Spleen (tissue), 11 donors: ENCODE measurements at regions not wholly inside any gene's neighbourhood (a gene's known extent, or its start where the extent isn't known, plus 50 kb on each side); places are given as distances from the start of the nearest gene placed in this dataset.
"Not testable (repeated sequence)": the region's sequence is repeated elsewhere in the genome, so short reads cannot be mapped to it uniquely, and the experiment has no call there.

Experiments used
- DNase-seq: peaks from one replicate; pipeline ENCODE4 v3.0.0-alpha.2; 2020
- H3K27ac ChIP-seq, 8 donors: fragments of 200-600 bp; sonication (generic) in 7 of 8; 1 replicate in 4 of 8; 2 replicates in 4 of 8; pipeline versions ENCODE4 v1.5.0 to v1.8.0; 2016 to 2021; ENCODE audit warnings: inconsistent platforms in 4 of 8, mild to moderate bottlenecking in 4 of 8, moderate library complexity in 1 of 8
- H3K27me3 ChIP-seq, 7 donors: fragments of 200-600 bp; sonication (generic) in 6 of 7; replicated peaks in 1 of 7; 1 replicate in 4 of 7; 2 replicates in 3 of 7; pipeline versions ENCODE4 v1.5.0 to v1.8.0; 2016 to 2021; ENCODE audit warnings: inconsistent platforms in 3 of 7, mild to moderate bottlenecking in 1 of 7
- H3K36me3 ChIP-seq, 6 donors: fragments of 200-600 bp; sonication (generic) in 5 of 6; 1 replicate in 4 of 6; 2 replicates in 2 of 6; pipeline versions ENCODE4 v1.5.0 to v1.8.0; 2016 to 2021; ENCODE audit warnings: inconsistent platforms in 2 of 6
- H3K4me1 ChIP-seq, 6 donors: fragments of 200-600 bp; sonication (generic) in 5 of 6; 1 replicate in 3 of 6; 2 replicates in 3 of 6; pipeline versions ENCODE4 v1.5.0 to v1.8.0; 2016 to 2021; ENCODE audit warnings: inconsistent platforms in 3 of 6
- H3K4me3 ChIP-seq, 8 donors: fragments of 200-600 bp; sonication (generic) in 7 of 8; 1 replicate in 4 of 8; 2 replicates in 4 of 8; pipeline versions ENCODE4 v1.5.0 to v1.8.0; 2016 to 2021; ENCODE audit warnings: inconsistent platforms in 4 of 8, mild to moderate bottlenecking in 4 of 8, moderate library complexity in 2 of 8
- H3K9me3 ChIP-seq, 8 donors: fragments of 200-600 bp; sonication (generic) in 7 of 8; 1 replicate in 4 of 8; 2 replicates in 4 of 8; pipeline versions ENCODE4 v1.5.0 to v1.8.0; 2016 to 2021; ENCODE audit warnings: inconsistent platforms in 4 of 8
- POLR2A ChIP-seq, 3 donors: fragments of 450-650 bp; IDR thresholded peaks; one replicate each; pipeline ENCODE4 v1.5.1; 2017; ENCODE audit warnings: antibody characterized with exemption in 3 of 3, mild to moderate bottlenecking in 1 of 3
- POLR2AphosphoS5 ChIP-seq, 3 donors: sonication (generic); formaldehyde crosslinking; IDR thresholded peaks; one replicate each; pipeline ENCODE4 v1.5.1; 2017; ENCODE audit warnings: antibody characterized with exemption in 3 of 3
- WGBS, 5 donors: extraction: QIAGEN DNeasy Blood & Tissue Kit in 3 of 5; methylation state at CpG; one replicate each; pipeline versions ENCODE4 v1.1.5 to v1.1.7; 2013 to 2018; 5-methylcytosine and 5-hydroxymethylcytosine counted together
- intact Hi-C: fragments of 100-400 bp; cut with DNase I; formaldehyde crosslinking; loops from one replicate; pipeline ENCODE4 v1.15.0; 2023; ENCODE audit warnings: low total_unique reads
- TF ChIP-seq, protein P1 (sequence below), 11 experiments: fragments of 200-600 bp in 7 of 11; fragments of 450-650 bp in 4 of 11; sonication (generic) in 4 of 11; IDR thresholded peaks in 8 of 11; conservative IDR thresholded peaks in 3 of 11; 1 replicate in 7 of 11; 2 replicates in 4 of 11; pipeline versions ENCODE4 v1.4.0 to v1.8.0; 2016 to 2021; ENCODE audit warnings: antibody characterized with exemption in 11 of 11, inconsistent platforms in 4 of 11, mild to moderate bottlenecking in 1 of 11
- donor health status: healthy with polysubstance abuse.
- donor health status: DM: no; HTN: no; CAD: no; lungs with moderate emphysema.
- donor health status: DM: no; HTN: no; CAD: no.
- donor health status: Bipolar disorder and iron deficiency.
- donor health status: healthy.
- donor health status: DM: no; HTN: no; CAD: no.
- donor health status: DM: yes; HTN: yes; CAD: no.

DNA sequence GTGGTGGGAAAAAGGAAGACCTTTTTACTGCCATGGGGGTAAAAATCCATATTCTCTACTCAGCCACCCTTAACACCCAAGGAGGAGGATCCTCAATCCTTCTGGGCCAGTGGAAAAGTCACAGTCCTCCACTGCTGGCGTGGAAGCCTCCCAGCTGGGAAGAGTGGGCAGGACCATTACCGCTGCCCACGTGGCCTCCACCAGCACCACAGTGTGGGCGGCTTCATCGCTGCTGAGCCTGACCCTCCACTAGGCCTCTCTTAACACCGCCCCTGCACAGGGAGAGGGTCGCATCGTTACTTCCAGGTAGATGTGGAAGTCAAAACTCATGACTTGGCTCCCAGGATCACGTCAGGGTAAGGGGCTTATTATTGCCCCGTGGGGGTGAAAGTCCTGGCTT, 656.5 kb downstream of the SUCLG1 start:
- peaks cover 0 to 3% (median 0%) of the 10 kb centered on the region in 8 donors for H3K9me3 ChIP-seq
- 84 to 97% (median 92%) methylated on average over 10 of the region's 10 CpGs for WGBS, 5 donors
- H3K27me3 ChIP-seq = no peaks in the 10 kb centered on the region
- no peak overlapping the region for H3K27ac ChIP-seq
- H3K4me3 ChIP-seq = no peak overlapping the region
- H3K36me3 ChIP-seq = no peaks in the 10 kb centered on the region
- DNase-seq = no peak
- H3K4me1 ChIP-seq = no peaks in the 10 kb centered on the region
- intact Hi-C loops = no loop called here
- TF ChIP-seq POLR2A (IDR thresholded peaks at IDR 0.05) (no peak), POLR2AphosphoS5 (IDR thresholded peaks at IDR 0.05) (no peak)
- TF ChIP-seq, protein P1, sequence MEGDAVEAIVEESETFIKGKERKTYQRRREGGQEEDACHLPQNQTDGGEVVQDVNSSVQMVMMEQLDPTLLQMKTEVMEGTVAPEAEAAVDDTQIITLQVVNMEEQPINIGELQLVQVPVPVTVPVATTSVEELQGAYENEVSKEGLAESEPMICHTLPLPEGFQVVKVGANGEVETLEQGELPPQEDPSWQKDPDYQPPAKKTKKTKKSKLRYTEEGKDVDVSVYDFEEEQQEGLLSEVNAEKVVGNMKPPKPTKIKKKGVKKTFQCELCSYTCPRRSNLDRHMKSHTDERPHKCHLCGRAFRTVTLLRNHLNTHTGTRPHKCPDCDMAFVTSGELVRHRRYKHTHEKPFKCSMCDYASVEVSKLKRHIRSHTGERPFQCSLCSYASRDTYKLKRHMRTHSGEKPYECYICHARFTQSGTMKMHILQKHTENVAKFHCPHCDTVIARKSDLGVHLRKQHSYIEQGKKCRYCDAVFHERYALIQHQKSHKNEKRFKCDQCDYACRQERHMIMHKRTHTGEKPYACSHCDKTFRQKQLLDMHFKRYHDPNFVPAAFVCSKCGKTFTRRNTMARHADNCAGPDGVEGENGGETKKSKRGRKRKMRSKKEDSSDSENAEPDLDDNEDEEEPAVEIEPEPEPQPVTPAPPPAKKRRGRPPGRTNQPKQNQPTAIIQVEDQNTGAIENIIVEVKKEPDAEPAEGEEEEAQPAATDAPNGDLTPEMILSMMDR (IDR thresholded peaks at IDR 0.05 in 8 of 11, conservative IDR thresholded peaks at IDR 0.05 in 3 of 11) = no peak

DNA sequence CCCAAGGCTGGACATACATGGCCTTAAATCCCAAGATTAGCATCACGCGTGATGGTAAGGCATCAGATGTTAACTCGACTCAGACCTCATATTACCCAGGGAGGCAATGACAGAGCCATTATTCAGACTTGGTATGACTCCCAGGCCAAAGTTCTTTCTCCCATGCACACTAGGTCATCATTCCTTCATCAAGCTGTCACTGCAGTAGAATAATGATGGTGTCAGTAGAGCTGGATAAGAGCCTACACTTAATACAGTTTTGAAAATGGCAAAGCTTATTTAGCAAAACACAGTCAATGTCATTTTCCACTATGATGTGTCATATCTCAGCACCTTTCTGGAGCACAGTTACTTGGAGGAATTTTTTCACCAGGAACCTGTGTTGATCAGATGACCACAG, 663.3 kb downstream of the SUCLG1 start:
- Histone ChIP-seq H3K27me3 (no peaks in the 10 kb centered on the region), H3K4me3 (no peak overlapping the region), H3K27ac (no peak overlapping the region), H3K9me3 (no peaks in the 10 kb centered on the region), H3K36me3 (no peaks in the 10 kb centered on the region), H3K4me1 (no peaks in the 10 kb centered on the region)
- TF ChIP-seq POLR2AphosphoS5 (IDR thresholded peaks at IDR 0.05) = no peak
- TF ChIP-seq, protein P1 (IDR thresholded peaks at IDR 0.05 in 8 of 11, conservative IDR thresholded peaks at IDR 0.05 in 3 of 11) = no peak
- no peak for TF ChIP-seq POLR2A (IDR thresholded peaks at IDR 0.05)
- intact Hi-C loops = no loop called here
- DNase-seq = no peak
- 68 to 89% (median 75%) methylated on average over 3 of the region's 3 CpGs for WGBS, 5 donors

DNA sequence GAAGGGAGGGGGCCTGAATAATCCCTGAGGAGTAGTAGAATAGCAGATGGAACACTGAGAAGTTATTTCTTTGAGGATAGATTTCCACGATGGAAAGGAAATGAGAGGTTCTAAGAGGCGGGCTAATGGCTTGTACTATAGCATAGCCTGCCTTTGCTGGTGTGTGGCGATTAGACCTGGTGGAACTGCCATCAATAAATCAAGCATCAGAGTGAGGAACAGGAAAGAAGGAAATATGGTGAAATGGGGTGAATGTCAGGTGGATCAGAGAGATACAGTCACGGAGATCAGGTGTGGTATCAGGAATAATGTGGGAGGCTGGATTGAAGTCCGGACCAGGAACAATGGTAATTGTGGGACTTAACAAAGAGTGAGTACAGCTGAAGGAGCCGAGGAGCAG, 668.6 kb downstream of the SUCLG1 start:
- 81 to 94% (median 85%) methylated on average over 5 to 6 of the region's 6 CpGs for WGBS, 5 donors
- H3K9me3 ChIP-seq, H3K27ac ChIP-seq, H3K27me3 ChIP-seq, H3K36me3 ChIP-seq, H3K4me3 ChIP-seq, DNase-seq, intact Hi-C loops, H3K4me1 ChIP-seq: not testable (repeated sequence)

DNA sequence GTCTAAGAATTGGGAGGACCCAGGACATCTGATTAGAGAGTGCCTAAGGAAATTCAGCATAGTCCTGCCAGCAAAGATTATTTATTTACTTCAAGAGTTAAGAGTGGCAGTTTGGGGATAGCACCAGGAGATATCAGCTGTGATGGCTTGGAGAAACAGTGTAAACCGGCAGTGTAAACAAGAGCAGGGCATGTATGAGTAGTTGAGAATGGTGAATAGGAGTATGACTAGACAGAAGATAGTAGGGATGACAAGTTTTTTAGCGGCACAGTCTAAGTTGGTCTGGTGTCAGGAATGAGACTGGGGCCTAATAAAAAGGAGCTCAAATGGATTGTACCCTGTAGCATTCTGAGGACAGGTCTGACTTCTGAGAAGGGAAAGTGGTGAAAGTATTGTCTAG, 669.4 kb downstream of the SUCLG1 start:
- DNase-seq, intact Hi-C loops, H3K27ac ChIP-seq, H3K9me3 ChIP-seq, H3K36me3 ChIP-seq, H3K27me3 ChIP-seq, H3K4me1 ChIP-seq, H3K4me3 ChIP-seq: not testable (repeated sequence)
- 86 to 96% (median 92%) methylated on average over 1 to 2 of the region's 2 CpGs for WGBS, 5 donors

DNA sequence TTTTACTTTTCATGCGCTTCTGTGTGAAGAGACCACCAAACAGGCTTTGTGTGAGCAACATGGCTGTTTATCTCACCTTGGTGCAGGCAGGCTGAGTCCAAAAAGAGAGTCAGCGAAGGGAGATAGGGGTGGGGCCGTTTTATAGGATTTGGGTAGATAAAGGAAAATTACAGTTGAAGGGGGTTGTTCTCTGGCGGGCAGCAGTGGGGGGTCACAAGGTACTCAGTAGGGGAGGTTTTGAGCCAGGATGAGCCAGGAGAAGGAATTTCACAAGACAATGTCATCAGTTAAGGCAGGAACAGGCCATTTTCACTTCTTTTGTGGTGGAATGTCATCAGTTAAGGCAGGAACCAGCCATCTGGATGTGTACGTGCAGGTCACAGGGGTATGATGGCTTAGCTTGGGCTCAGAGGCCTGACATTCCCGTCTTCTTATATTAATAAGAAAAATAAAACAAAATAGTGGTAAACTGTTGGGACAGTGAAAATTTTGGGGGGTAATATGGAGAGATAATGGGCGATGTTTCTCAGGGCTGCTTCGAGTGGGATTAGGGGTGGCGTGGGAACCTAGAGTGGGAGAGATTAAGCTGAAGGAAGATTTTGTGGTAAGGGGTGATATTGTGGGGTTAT, 670.0 kb downstream of the SUCLG1 start:
- intact Hi-C loops, H3K27ac ChIP-seq, H3K4me3 ChIP-seq, H3K9me3 ChIP-seq, H3K36me3 ChIP-seq, H3K27me3 ChIP-seq, H3K4me1 ChIP-seq, DNase-seq: not testable (repeated sequence)
- WGBS, 5 donors = 82 to 91% (median 85%) methylated on average over 9 of the region's 9 CpGs

DNA sequence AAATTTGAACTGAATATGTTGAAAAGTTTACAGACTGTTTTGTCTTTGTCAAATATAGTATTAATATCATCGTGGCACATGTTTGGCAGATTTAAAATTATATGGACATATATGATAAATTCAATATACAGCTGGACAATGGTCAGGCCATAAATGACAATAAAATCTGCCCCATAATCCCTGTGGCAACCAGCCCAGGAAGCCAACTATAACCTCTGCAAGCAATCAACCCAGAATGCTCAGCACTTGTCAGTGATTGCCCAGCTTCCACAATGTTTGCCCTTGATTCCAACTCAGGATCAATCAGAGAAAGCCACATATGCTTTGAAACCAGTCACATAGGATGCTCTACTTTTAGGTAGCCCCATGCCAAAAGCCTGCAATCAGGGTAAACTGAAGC, 671.9 kb downstream of the SUCLG1 start:
- H3K27ac ChIP-seq = no peak overlapping the region
- TF ChIP-seq POLR2AphosphoS5 (IDR thresholded peaks at IDR 0.05) (no peak), POLR2A (IDR thresholded peaks at IDR 0.05) (no peak)
- TF ChIP-seq, protein P1 (IDR thresholded peaks at IDR 0.05 in 8 of 11, conservative IDR thresholded peaks at IDR 0.05 in 3 of 11) = no peak
- H3K4me3 ChIP-seq = no peak overlapping the region
- 80 to 93% (median 81%) methylated on average over 1 of the region's 1 CpG for WGBS, 5 donors
- no peak for DNase-seq
- no peaks in the 10 kb centered on the region for H3K27me3 ChIP-seq
- intact Hi-C loops = no loop called here
- no peaks in the 10 kb centered on the region for H3K4me1 ChIP-seq
- peaks cover 0 to 6% (median 0%) of the 10 kb centered on the region in 8 donors for H3K9me3 ChIP-seq
- no peaks in the 10 kb centered on the region for H3K36me3 ChIP-seq
